WTC11 (cell line): ENCODE measurements at regions not wholly inside any gene's neighbourhood (a gene's known extent, or its start where the extent isn't known, plus 50 kb on each side); places are given as distances from the start of the nearest gene placed in this dataset.

Experiments
- ATAC-seq: fragments of 200-7000 bp; cut with Tn5 transposase; 2 replicates; pipeline ENCODE4 v1.10.0; 2021; ENCODE audit warnings: mild to moderate bottlenecking, moderate library complexity
- CTCF ChIA-PET: fragments of 300-600 bp; sonication (Branson Sonifier 250); formaldehyde crosslinking; loops from one replicate; lab custom pipeline; 2021; ENCODE audit warnings: antibody characterized with exemption; lab: Charles Lee
- POLR2A ChIA-PET: fragments of 350-600 bp; sonication (Branson Sonifier 250); formaldehyde crosslinking; loops from one replicate; lab custom pipeline; 2021; ENCODE audit warnings: antibody characterized with exemption; lab: Charles Lee
- DNase-seq: peaks from one replicate; pipeline ENCODE4 v3.0.0; 2021; ENCODE audit warnings: low spot score
- H3K27ac Mint-ChIP-seq: 2 replicates; pipeline ENCODE4 v1.8.0; 2021; ENCODE audit warnings: mixed read lengths
- H3K27me3 Mint-ChIP-seq: 2 replicates; pipeline ENCODE4 v1.8.0; 2021; ENCODE audit warnings: low read depth, mild to moderate bottlenecking, moderate library complexity, mixed read lengths
- H3K36me3 Mint-ChIP-seq: 2 replicates; pipeline ENCODE4 v1.8.0; 2021; ENCODE audit warnings: mixed read lengths
- H3K4me1 Mint-ChIP-seq: 2 replicates; pipeline ENCODE4 v1.8.0; 2022; ENCODE audit warnings: mixed read lengths
- H3K4me3 Mint-ChIP-seq: 2 replicates; pipeline ENCODE4 v1.8.0; 2021; ENCODE audit warnings: mild to moderate bottlenecking, moderate library complexity, mixed read lengths
- H3K9me3 Mint-ChIP-seq: 2 replicates; pipeline ENCODE4 v1.8.0; 2021; ENCODE audit warnings: mixed read lengths
- ATF3 ChIP-seq: sonication (generic); formaldehyde crosslinking; conservative IDR thresholded peaks from 2 replicates; pipeline ENCODE4 v1.8.1; 2022; ENCODE audit warnings: mild to moderate bottlenecking, missing genetic modification reagents
- ATF6 ChIP-seq: sonication (generic); formaldehyde crosslinking; IDR thresholded peaks from 2 replicates; pipeline ENCODE4 v1.8.1; 2023; ENCODE audit warnings: mild to moderate bottlenecking, missing genetic modification reagents
- ERG ChIP-seq: fragments of 250-450 bp; sonication (Bioruptor Pico); IDR thresholded peaks from 2 replicates; pipeline ENCODE4 v1.8.0; 2021; ENCODE audit warnings: mild to moderate bottlenecking
- GRHL2 ChIP-seq: fragments of 250-450 bp; sonication (Bioruptor Pico); IDR thresholded peaks from 2 replicates; pipeline ENCODE4 v1.8.0; 2022; ENCODE audit warnings: mild to moderate bottlenecking, moderate library complexity; ENCODE audit not compliant: insufficient replicate concordance, severe bottlenecking
- NFATC4 ChIP-seq: fragments of 250-450 bp; sonication (Bioruptor Pico); IDR thresholded peaks from 2 replicates; pipeline ENCODE4 v1.9.0; 2021; ENCODE audit warnings: mild to moderate bottlenecking
- NR1H2 ChIP-seq: sonication (generic); formaldehyde crosslinking; IDR thresholded peaks from 2 replicates; pipeline ENCODE4 v1.9.0; 2021; ENCODE audit warnings: mild to moderate bottlenecking, moderate library complexity, missing genetic modification reagents
- NR3C1 ChIP-seq: sonication (generic); formaldehyde crosslinking; conservative IDR thresholded peaks from 2 replicates; pipeline ENCODE4 v1.8.1; 2023; ENCODE audit warnings: low read depth, mild to moderate bottlenecking, missing genetic modification reagents
- PREB ChIP-seq: sonication (generic); formaldehyde crosslinking; IDR thresholded peaks from 2 replicates; pipeline ENCODE4 v1.8.1; 2022; ENCODE audit warnings: mild to moderate bottlenecking, missing genetic modification reagents, moderate library complexity, borderline replicate concordance
- SMAD4 ChIP-seq: sonication (generic); formaldehyde crosslinking; IDR thresholded peaks from 2 replicates; pipeline ENCODE4 v1.8.0; 2022; ENCODE audit warnings: mild to moderate bottlenecking, missing genetic modification reagents
- SP1 ChIP-seq: sonication (generic); formaldehyde crosslinking; conservative IDR thresholded peaks from 2 replicates; pipeline ENCODE4 v1.8.1; 2022; ENCODE audit warnings: missing genetic modification reagents
- STAT6 ChIP-seq: sonication (generic); formaldehyde crosslinking; conservative IDR thresholded peaks from 2 replicates; pipeline ENCODE4 v1.8.1; 2023; ENCODE audit warnings: mild to moderate bottlenecking, low read depth, missing genetic modification reagents, moderate library complexity
- ZBTB43 ChIP-seq: sonication (generic); formaldehyde crosslinking; IDR thresholded peaks from 2 replicates; pipeline ENCODE4 v1.8.1; 2023; ENCODE audit warnings: mild to moderate bottlenecking, missing genetic modification reagents
- ZNF423 ChIP-seq: fragments of 250-450 bp; sonication (Bioruptor Pico); IDR thresholded peaks from 2 replicates; pipeline ENCODE4 v2.1.2; 2022; ENCODE audit warnings: mild to moderate bottlenecking, moderate library complexity
- ZNF671 ChIP-seq: fragments of 250-450 bp; sonication (Bioruptor Pico); IDR thresholded peaks from 2 replicates; pipeline ENCODE4 v1.8.0; 2021; ENCODE audit warnings: mild to moderate bottlenecking

GRCh38 chr3:16061491-16061890 is 113.0 kb upstream of the GALNT15 start (continued):
- TF ChIP-seq SMAD4 (CRISPR knock-in tag) (no peak), NR1H2 (CRISPR knock-in tag) (no peak), ZNF423 (CRISPR knock-in tag) (no peak)
- TF ChIP-seq, all 79 proteins: peak for 0

- no peak overlapping the region for H3K4me3 Mint-ChIP-seq
- peaks cover 4% of the 10 kb centered on the region; the same call in 1 of the 2 replicates for H3K27me3 Mint-ChIP-seq
- no peaks in the 10 kb centered on the region; the same call in 1 of the 2 replicates for H3K9me3 Mint-ChIP-seq
- H3K27ac Mint-ChIP-seq: no peak overlapping the region
- TF ChIP-seq SP1 (no peak), ZBTB43 (CRISPR knock-in tag) (no peak), ZNF671 (CRISPR knock-in tag) (no peak), PREB (CRISPR knock-in tag) (no peak), GRHL2 (no peak), ERG (CRISPR knock-in tag) (no peak), NR3C1 (no peak)
- TF ChIP-seq, all 79 proteins: peak for 0
- Mint-ChIP-seq H3K36me3 (no peaks in the 10 kb centered on the region), H3K4me1 (no peaks in the 10 kb centered on the region)
- CTCF ChIA-PET: interaction anchor here (1.0 kb wide), 1 partner anchor 115 kb away, joined by 3 read pairs; no protein-coding TSS in a partner anchor
- POLR2A ChIA-PET: no interaction called here
- ATAC-seq (no peak), DNase-seq (no peak)
These were observed 110.9 kb upstream of the GALNT15 start for GRCh38 chr3:16063603-16064002.

GRCh38 chr3:16064642-16065414 is 109.7 kb upstream of the GALNT15 start:
- H3K36me3 Mint-ChIP-seq: no peaks in the 10 kb centered on the region
- DNase-seq: no peak
- ATAC-seq: no peak
- TF ChIP-seq ATF6 (no peak), STAT6 (CRISPR knock-in tag) (no peak), ZBTB43 (CRISPR knock-in tag) (no peak), NFATC4 (CRISPR knock-in tag) (no peak), ZNF423 (CRISPR knock-in tag) (no peak), ZNF671 (CRISPR knock-in tag) (no peak), ATF3 (CRISPR knock-in tag) (no peak), ERG (CRISPR knock-in tag) (no peak)
- TF ChIP-seq, all 79 proteins: peak for 0
- Mint-ChIP-seq H3K4me1 (no peaks in the 10 kb centered on the region), H3K4me3 (no peak overlapping the region), H3K27me3 (peaks cover 4% of the 10 kb centered on the region; the same call in 1 of the 2 replicates), H3K27ac (no peak overlapping the region), H3K9me3 (no peaks in the 10 kb centered on the region)
- ChIA-PET POLR2A (no interaction called here), CTCF (interaction anchor here (1.0 kb wide), 1 partner anchor 114 kb away, joined by 3 read pairs; no protein-coding TSS in a partner anchor)
